ENCODE measurements at regions not wholly inside any gene's neighbourhood (a gene's known extent, or its start where the extent isn't known, plus 50 kb on each side); places are given as distances from the start of the nearest gene placed in this dataset.

DNA sequence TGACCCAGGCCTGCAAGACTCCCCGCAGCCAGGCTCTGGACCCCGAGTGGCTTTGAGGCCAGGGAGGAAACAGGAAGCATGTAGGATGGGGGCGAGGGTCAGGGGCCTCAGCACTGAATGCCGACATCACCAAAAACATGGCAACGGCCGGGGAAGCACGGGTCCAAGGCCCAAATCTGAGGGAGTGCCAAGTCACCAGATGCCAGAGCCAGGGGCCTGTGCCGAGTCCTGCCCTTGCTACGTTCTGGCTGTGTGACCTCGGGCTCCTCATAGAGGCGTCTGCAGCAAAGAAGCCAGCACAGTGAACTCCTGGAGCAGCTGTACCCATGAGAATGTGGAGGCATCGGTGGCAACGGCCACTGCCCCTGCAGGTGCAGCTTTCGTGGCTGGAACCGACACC is 420.7 kb downstream of the CTTN start:
- no peak for TF ChIP-seq CEBPB (IDR thresholded peaks at IDR 0.05)
- TF ChIP-seq RAD21 (IDR thresholded peaks at IDR 0.05; ENCODE audit: low read depth): no peak
- TF ChIP-seq, protein P1, sequence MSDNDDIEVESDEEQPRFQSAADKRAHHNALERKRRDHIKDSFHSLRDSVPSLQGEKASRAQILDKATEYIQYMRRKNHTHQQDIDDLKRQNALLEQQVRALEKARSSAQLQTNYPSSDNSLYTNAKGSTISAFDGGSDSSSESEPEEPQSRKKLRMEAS (IDR thresholded peaks at IDR 0.05): no peak
